ENCODE measurements at regions not wholly inside any gene's neighbourhood (a gene's known extent, or its start where the extent isn't known, plus 50 kb on each side); places are given as distances from the start of the nearest gene placed in this dataset.

- no peak for TF ChIP-seq ZC3H10 (CRISPR knock-in tag; IDR thresholded peaks at IDR 0.05)
- TF ChIP-seq ZNF70 (CRISPR knock-in tag; IDR thresholded peaks at IDR 0.05), result no peak
- TF ChIP-seq, protein P1, sequence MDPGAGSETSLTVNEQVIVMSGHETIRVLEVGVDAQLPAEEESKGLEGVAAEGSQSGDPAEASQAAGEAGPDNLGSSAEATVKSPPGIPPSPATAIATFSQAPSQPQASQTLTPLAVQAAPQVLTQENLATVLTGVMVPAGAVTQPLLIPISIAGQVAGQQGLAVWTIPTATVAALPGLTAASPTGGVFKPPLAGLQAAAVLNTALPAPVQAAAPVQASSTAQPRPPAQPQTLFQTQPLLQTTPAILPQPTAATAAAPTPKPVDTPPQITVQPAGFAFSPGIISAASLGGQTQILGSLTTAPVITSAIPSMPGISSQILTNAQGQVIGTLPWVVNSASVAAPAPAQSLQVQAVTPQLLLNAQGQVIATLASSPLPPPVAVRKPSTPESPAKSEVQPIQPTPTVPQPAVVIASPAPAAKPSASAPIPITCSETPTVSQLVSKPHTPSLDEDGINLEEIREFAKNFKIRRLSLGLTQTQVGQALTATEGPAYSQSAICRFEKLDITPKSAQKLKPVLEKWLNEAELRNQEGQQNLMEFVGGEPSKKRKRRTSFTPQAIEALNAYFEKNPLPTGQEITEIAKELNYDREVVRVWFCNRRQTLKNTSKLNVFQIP (CRISPR knock-in tag; IDR thresholded peaks at IDR 0.05; ENCODE audit: borderline replicate concordance, low read depth), result no peak
- TF ChIP-seq ESRRG (CRISPR knock-in tag; IDR thresholded peaks at IDR 0.05), result no peak
- TF ChIP-seq PPARA (CRISPR knock-in tag; IDR thresholded peaks at IDR 0.05; ENCODE audit: borderline replicate concordance), result no peak
- no peak for TF ChIP-seq ISL1 (CRISPR knock-in tag; IDR thresholded peaks at IDR 0.05)
- TF ChIP-seq SNAI2 (CRISPR knock-in tag; IDR thresholded peaks at IDR 0.05), result no peak
- no peak for TF ChIP-seq ARNTL (CRISPR knock-in tag; IDR thresholded peaks at IDR 0.05; ENCODE audit: borderline replicate concordance, low read depth)
- TF ChIP-seq TCF4 (CRISPR knock-in tag; IDR thresholded peaks at IDR 0.05; ENCODE audit: borderline replicate concordance), result no peak
- no peak for TF ChIP-seq ZNF565 (CRISPR knock-in tag; conservative IDR thresholded peaks at IDR 0.05; ENCODE audit: low read depth)
- no peak for TF ChIP-seq CREB5 (CRISPR knock-in tag; IDR thresholded peaks at IDR 0.05; ENCODE audit: low read depth)
- TF ChIP-seq TSHZ2 (CRISPR knock-in tag; IDR thresholded peaks at IDR 0.05), result no peak
- no peak for TF ChIP-seq TOX (CRISPR knock-in tag; IDR thresholded peaks at IDR 0.05; ENCODE audit: borderline replicate concordance)
- TF ChIP-seq ZNF8 (CRISPR knock-in tag; IDR thresholded peaks at IDR 0.05), result no peak
- TF ChIP-seq, protein P2, sequence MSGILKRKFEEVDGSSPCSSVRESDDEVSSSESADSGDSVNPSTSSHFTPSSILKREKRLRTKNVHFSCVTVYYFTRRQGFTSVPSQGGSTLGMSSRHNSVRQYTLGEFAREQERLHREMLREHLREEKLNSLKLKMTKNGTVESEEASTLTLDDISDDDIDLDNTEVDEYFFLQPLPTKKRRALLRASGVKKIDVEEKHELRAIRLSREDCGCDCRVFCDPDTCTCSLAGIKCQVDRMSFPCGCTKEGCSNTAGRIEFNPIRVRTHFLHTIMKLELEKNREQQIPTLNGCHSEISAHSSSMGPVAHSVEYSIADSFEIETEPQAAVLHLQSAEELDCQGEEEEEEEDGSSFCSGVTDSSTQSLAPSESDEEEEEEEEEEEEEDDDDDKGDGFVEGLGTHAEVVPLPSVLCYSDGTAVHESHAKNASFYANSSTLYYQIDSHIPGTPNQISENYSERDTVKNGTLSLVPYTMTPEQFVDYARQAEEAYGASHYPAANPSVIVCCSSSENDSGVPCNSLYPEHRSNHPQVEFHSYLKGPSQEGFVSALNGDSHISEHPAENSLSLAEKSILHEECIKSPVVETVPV (CRISPR knock-in tag; IDR thresholded peaks at IDR 0.05), result no peak
- no peak for TF ChIP-seq BACH2 (CRISPR knock-in tag; IDR thresholded peaks at IDR 0.05; ENCODE audit: borderline replicate concordance)
- TF ChIP-seq OSR1 (CRISPR knock-in tag; IDR thresholded peaks at IDR 0.05), result no peak
- TF ChIP-seq ZFP3 (CRISPR knock-in tag; IDR thresholded peaks at IDR 0.05), result no peak
- no peak for TF ChIP-seq GLIS3 (CRISPR knock-in tag; IDR thresholded peaks at IDR 0.05)
- no peak for ATAC-seq
Observed at GRCh38 chr5:101102506-101102905, 199.4 kb upstream of the ST8SIA4 start.

DNA sequence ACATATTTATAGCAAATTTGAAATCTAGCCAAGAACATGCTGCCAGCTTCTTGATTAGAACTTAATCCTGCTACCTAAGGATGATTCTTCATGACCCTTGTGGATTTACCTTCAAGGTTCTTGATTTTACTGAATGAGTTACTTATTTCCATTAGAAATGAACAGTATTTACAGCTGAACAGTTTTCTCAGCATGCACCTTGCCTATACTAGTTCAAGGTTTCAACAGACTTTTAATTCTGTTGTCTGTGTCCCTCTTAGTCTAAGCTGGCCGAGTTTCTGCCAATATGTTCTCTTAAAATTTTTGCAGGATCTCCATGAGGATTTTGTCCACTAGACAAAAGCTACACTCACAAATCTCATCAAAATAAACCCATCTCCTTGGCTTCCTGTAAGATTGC is 188.8 kb upstream of the ST8SIA4 start:
- TF ChIP-seq OSR1 (CRISPR knock-in tag; IDR thresholded peaks at IDR 0.05), result no peak
- TF ChIP-seq GLIS3 (CRISPR knock-in tag; IDR thresholded peaks at IDR 0.05), result no peak
- no peak for TF ChIP-seq ISL1 (CRISPR knock-in tag; IDR thresholded peaks at IDR 0.05)
- TF ChIP-seq ZFP3 (CRISPR knock-in tag; IDR thresholded peaks at IDR 0.05), result no peak
- ATAC-seq, result no peak

- no peak for TF ChIP-seq GLIS3 (CRISPR knock-in tag; IDR thresholded peaks at IDR 0.05)
- TF ChIP-seq ESRRG (CRISPR knock-in tag; IDR thresholded peaks at IDR 0.05), result no peak
- no peak for TF ChIP-seq RARB (CRISPR knock-in tag; IDR thresholded peaks at IDR 0.05)
- no peak for TF ChIP-seq TOX (CRISPR knock-in tag; IDR thresholded peaks at IDR 0.05; ENCODE audit: borderline replicate concordance)
- TF ChIP-seq, protein P2 (CRISPR knock-in tag; IDR thresholded peaks at IDR 0.05), result no peak
Observed at GRCh38 chr5:101084353-101084752, 181.3 kb upstream of the ST8SIA4 start.

More at GRCh38 chr5:101084353-101084752, 181.3 kb upstream of the ST8SIA4 start:
- ATAC-seq, result no peak
